ENCODE measurements at regions not wholly inside any gene's neighbourhood (a gene's known extent, or its start where the extent isn't known, plus 50 kb on each side); places are given as distances from the start of the nearest gene placed in this dataset.

GRCh38 chr1:157272729-157273524, 134.7 kb upstream of the ETV3 start:
- TF ChIP-seq CTCF (IDR thresholded peaks at IDR 0.05; ENCODE audit: insufficient read depth, low read depth, low read length), result no peak
- TF ChIP-seq EZH2 (IDR thresholded peaks at IDR 0.05; ENCODE audit: insufficient read depth, low read length), result no peak
